GM23248 (cell line): ENCODE measurements at regions not wholly inside any gene's neighbourhood (a gene's known extent, or its start where the extent isn't known, plus 50 kb on each side); places are given as distances from the start of the nearest gene placed in this dataset.
"Not testable (repeated sequence)": the region's sequence is repeated elsewhere in the genome, so short reads cannot be mapped to it uniquely, and the experiment has no call there.

Experiments used
- DNase-seq: peaks from one replicate; pipeline ENCODE4 v3.0.0-alpha.2; 2015
- H2AFZ ChIP-seq: fragments of 200-600 bp; sonication (generic); 2 replicates; pipeline ENCODE4 v1.6.1; 2016; ENCODE audit warnings: antibody characterized with exemption
- H3F3A ChIP-seq: fragments of 200-600 bp; sonication (generic); 2 replicates; pipeline ENCODE4 v1.6.1; 2016; ENCODE audit warnings: mild to moderate bottlenecking, antibody characterized with exemption, mixed run types; ENCODE audit not compliant: insufficient read depth
- H3K27ac ChIP-seq: fragments of 200-600 bp; sonication (generic); 2 replicates; pipeline ENCODE4 v1.5.1; 2016; ENCODE audit warnings: mild to moderate bottlenecking
- H3K27me3 ChIP-seq: fragments of 200-600 bp; sonication (generic); replicated peaks from 2 replicates; pipeline ENCODE4 v1.6.1; 2016; ENCODE audit warnings: mild to moderate bottlenecking; ENCODE audit not compliant: insufficient read depth
- H3K36me3 ChIP-seq: fragments of 200-600 bp; sonication (generic); 2 replicates; pipeline ENCODE4 v1.6.1; 2016; ENCODE audit warnings: low read depth, mild to moderate bottlenecking
- H3K4me1 ChIP-seq: fragments of 200-600 bp; sonication (generic); 2 replicates; pipeline ENCODE4 v1.6.1; 2016; ENCODE audit warnings: mild to moderate bottlenecking; ENCODE audit not compliant: insufficient read depth
- H3K4me2 ChIP-seq: fragments of 200-600 bp; sonication (generic); one replicate; pipeline ENCODE4 v1.6.1; 2016; ENCODE audit warnings: mild to moderate bottlenecking; ENCODE audit not compliant: unreplicated experiment
- H3K4me3 ChIP-seq: fragments of 200-600 bp; sonication (generic); 2 replicates; pipeline ENCODE4 v1.5.1; 2016; ENCODE audit warnings: mild to moderate bottlenecking
- H3K79me2 ChIP-seq: fragments of 200-600 bp; sonication (generic); 2 replicates; pipeline ENCODE4 v1.6.1; 2016; ENCODE audit warnings: mild to moderate bottlenecking; ENCODE audit not compliant: insufficient read depth
- H3K9ac ChIP-seq: fragments of 200-600 bp; sonication (generic); 2 replicates; pipeline ENCODE4 v1.6.1; 2016; ENCODE audit warnings: mild to moderate bottlenecking
- H3K9me2 ChIP-seq: fragments of 200-600 bp; sonication (generic); 2 replicates; pipeline ENCODE4 v1.6.1; 2016; ENCODE audit warnings: mixed run types, mild to moderate bottlenecking, moderate library complexity; ENCODE audit not compliant: insufficient read depth
- H3K9me3 ChIP-seq: fragments of 200-600 bp; sonication (generic); one replicate; pipeline ENCODE4 v1.6.1; 2017; ENCODE audit warnings: low read depth
- H4K20me1 ChIP-seq: fragments of 200-600 bp; sonication (generic); 2 replicates; pipeline ENCODE4 v1.6.0; 2016; ENCODE audit not compliant: insufficient read depth
- EZH2 ChIP-seq: fragments of 200-600 bp; sonication (generic); IDR thresholded peaks from 2 replicates; pipeline ENCODE4 v1.6.1; 2018; ENCODE audit warnings: antibody characterized with exemption, mild to moderate bottlenecking; ENCODE audit not compliant: insufficient read depth, poor library complexity, severe bottlenecking
- EZH2phosphoT487 ChIP-seq: fragments of 200-600 bp; sonication (generic); IDR thresholded peaks from 2 replicates; pipeline ENCODE4 v1.6.1; 2018; ENCODE audit warnings: antibody characterized with exemption, moderate library complexity, mild to moderate bottlenecking, low read depth; ENCODE audit not compliant: insufficient read depth
- WGBS, 2 experiments: methylation state at CpG; one replicate each; pipeline ENCODE4 v1.1.6; 2015 to 2017; ENCODE audit warnings: low lambda C conversion rate in 2 of 2, low coverage in 1 of 2; ENCODE audit errors: missing lambda C conversion rate in 2 of 2; 5-methylcytosine and 5-hydroxymethylcytosine counted together
- in situ Hi-C: fragments of 300-500 bp; cut with MboI; formaldehyde crosslinking; loops from 2 replicates; pipeline ENCODE4 v1.15.0; 2020

DNA sequence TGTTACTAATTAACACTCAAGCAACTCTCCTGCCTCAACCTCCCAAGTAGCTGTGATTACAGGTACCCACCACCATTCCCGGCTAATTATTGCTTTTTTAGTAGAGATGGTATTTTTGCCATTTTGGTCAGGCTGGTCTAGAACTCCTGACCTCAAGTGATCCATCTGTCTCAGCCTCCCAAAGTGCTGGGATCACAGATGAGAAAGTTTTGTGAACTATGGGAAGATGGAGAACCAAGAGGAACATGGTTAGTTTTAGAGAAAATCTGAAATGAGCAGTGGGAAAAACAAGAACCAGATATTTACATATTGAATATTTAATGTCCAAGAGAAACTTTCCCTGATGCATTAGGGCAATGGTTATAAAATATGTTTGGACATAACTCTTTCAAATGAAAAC, 863.6 kb upstream of the MIR17HG start:
- TF ChIP-seq EZH2phosphoT487 (no peak), EZH2 (no peak)
- no peaks in the 10 kb centered on the region for H3K27me3 ChIP-seq
- in situ Hi-C loops, result no loop called here
- H3K27ac ChIP-seq, result no peak overlapping the region
- peaks cover 33% of the 10 kb centered on the region for H3K4me1 ChIP-seq
- H2AFZ ChIP-seq, result no peak overlapping the region
- 96 to 100% methylated on average over 1 of the region's 1 CpG for WGBS, 2 experiments
- no peaks in the 10 kb centered on the region for H4K20me1 ChIP-seq
- peaks cover 15% of the 10 kb centered on the region for H3F3A ChIP-seq
- no peaks in the 10 kb centered on the region for H3K9me3 ChIP-seq
- no peak overlapping the region for H3K4me2 ChIP-seq
- no peaks in the 10 kb centered on the region for H3K79me2 ChIP-seq
- no peak for DNase-seq
- H3K9ac ChIP-seq, result no peak overlapping the region
- no peaks in the 10 kb centered on the region for H3K36me3 ChIP-seq
- H3K4me3 ChIP-seq, result no peak overlapping the region
- no peaks in the 10 kb centered on the region for H3K9me2 ChIP-seq

DNA sequence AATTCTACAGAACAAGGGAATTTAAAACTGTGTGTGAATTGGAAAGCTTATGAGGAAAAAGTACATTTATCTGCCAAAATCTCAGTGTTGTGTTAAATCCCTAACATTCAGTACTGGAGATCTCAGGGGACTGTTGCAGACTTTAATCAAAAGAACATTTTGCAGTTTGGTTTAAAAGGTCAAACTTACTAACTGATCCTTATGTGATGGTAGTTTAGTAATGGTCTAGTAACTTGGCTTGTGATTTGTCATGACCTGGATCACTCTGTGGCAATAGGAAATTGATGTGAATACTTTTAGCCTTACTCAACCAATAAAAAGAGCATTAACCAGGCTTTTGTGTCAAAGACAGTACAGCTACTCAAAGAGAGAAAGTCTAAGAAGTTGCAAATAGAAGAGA, 862.1 kb upstream of the MIR17HG start:
- Histone ChIP-seq H3K9me2 (no peaks in the 10 kb centered on the region), H2AFZ (peak overlapping the region; percentile 30; the same call in 1 of the 2 replicates), H3K9me3 (no peaks in the 10 kb centered on the region), H3K36me3 (no peaks in the 10 kb centered on the region), H3K4me2 (peak overlapping the region; percentile 66), H3K27ac (peak overlapping the region; percentile 33), H3K4me1 (peaks cover 26% of the 10 kb centered on the region), H4K20me1 (no peaks in the 10 kb centered on the region), H3K9ac (no peak overlapping the region), H3F3A (peaks cover 15% of the 10 kb centered on the region), H3K4me3 (peak overlapping the region; percentile 20; the same call in 1 of the 2 replicates), H3K79me2 (no peaks in the 10 kb centered on the region), H3K27me3 (no peaks in the 10 kb centered on the region)
- in situ Hi-C loops, result no loop called here
- TF ChIP-seq EZH2phosphoT487, result no peak
- no peak for TF ChIP-seq EZH2
- DNase-seq, result peak; percentile 87

DNA sequence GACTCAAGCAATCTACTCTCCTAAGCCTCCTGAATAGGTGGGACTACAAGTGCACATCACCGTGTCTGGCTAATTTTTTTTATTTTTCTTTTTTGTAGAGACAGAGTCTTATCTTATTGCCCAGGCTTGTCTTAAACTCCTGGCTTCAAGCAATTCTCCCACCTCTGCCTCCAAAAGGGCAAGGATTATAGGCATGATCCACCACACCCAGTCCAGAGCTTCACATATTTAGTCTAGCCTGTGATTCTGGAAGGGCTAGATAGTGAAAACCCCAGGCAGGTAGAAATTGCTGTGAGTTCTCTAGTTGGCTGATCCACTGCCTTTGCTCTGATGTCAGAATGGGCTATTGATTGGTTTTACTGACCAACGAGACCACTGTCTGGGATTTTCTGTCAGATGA, 854.6 kb upstream of the MIR17HG start:
- Histone ChIP-seq H3K9ac (no peak overlapping the region), H3K27ac (no peak overlapping the region), H3K4me2 (no peak overlapping the region), H3K9me3 (peaks cover 9% of the 10 kb centered on the region), H3K36me3 (no peaks in the 10 kb centered on the region), H2AFZ (no peak overlapping the region), H3K9me2 (no peaks in the 10 kb centered on the region), H3K4me3 (no peak overlapping the region), H3K4me1 (no peaks in the 10 kb centered on the region), H3K27me3 (no peaks in the 10 kb centered on the region), H3K79me2 (no peaks in the 10 kb centered on the region), H3F3A (no peaks in the 10 kb centered on the region), H4K20me1 (no peaks in the 10 kb centered on the region)
- TF ChIP-seq EZH2 (no peak), EZH2phosphoT487 (no peak)
- no peak for DNase-seq
- WGBS, 2 experiments, result 57% methylated on average over 2 of the region's 2 CpGs
- in situ Hi-C loops, result no loop called here

DNA sequence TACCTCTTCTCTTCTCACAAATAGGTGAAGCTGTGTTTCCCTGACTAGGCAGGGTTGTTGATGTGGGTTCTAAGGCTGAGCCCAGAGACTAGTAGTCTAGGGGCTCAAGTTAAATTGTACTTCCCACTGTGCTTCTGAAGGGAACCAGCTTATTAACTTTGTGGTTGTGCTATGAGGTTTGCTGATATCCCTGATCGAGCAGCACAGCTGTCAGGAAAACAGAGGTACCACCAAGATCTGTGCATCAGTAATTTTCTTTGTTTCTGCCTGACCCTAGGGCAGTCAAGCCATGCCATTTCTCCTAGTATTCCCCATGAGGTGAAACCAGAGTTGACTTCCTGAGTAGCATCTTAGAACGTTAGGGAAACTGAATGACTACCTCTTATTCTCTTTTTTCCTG, 853.8 kb upstream of the MIR17HG start:
- no peak for TF ChIP-seq EZH2phosphoT487
- no peak for TF ChIP-seq EZH2
- Histone ChIP-seq H4K20me1 (no peaks in the 10 kb centered on the region), H3F3A (no peaks in the 10 kb centered on the region), H3K9me2 (no peaks in the 10 kb centered on the region), H3K9ac (no peak overlapping the region), H3K4me3 (no peak overlapping the region), H3K27ac (no peak overlapping the region), H3K4me2 (no peak overlapping the region), H3K4me1 (no peaks in the 10 kb centered on the region), H3K36me3 (no peaks in the 10 kb centered on the region), H2AFZ (no peak overlapping the region), H3K9me3 (peaks cover 9% of the 10 kb centered on the region), H3K79me2 (no peaks in the 10 kb centered on the region), H3K27me3 (no peaks in the 10 kb centered on the region)
- in situ Hi-C loops, result no loop called here
- no peak for DNase-seq
- WGBS, 2 experiments, result 46 to 51% methylated on average over 2 of the region's 2 CpGs

DNA sequence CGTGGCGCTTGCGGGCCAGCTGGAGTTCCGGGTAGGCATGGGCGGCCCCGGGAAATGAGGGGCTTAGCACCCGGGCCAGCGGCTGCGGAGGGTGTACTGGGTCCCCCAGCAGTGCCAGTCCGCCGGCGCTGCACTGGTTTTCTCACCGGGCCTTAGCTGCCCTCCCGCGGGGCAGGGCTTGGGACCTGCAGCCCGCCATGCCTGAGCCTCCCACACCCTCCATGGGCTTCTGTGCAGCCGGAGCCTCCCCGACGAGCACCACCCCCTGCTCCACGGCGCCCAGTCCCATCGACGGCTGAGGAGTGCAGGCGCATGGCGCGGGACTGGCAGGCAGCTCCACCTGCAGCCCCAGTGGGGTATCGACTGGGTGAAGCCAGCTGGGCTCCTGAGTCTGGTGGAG, 852.6 kb upstream of the MIR17HG start:
- H3K36me3 ChIP-seq, H3K9me3 ChIP-seq, H3F3A ChIP-seq, H3K79me2 ChIP-seq, H3K27me3 ChIP-seq, H3K9ac ChIP-seq, H4K20me1 ChIP-seq, H3K4me1 ChIP-seq, H3K4me3 ChIP-seq, H3K27ac ChIP-seq, H2AFZ ChIP-seq, H3K4me2 ChIP-seq, H3K9me2 ChIP-seq, in situ Hi-C loops, DNase-seq: not testable (repeated sequence)
- WGBS, 2 experiments, result 92 to 98% methylated on average over 9 to 27 of the region's 27 CpGs
